Activated T-helper 2 cell treated with anti-CD3 and anti-CD28 coated beads, Interferon-gamma antibody, Interleukin-2, Interleukin-4, amounts not matched to agents 10 μg/mL and 5 μg/mL and 100 μg/mL, durations not matched to agents 14 hours and 24 hours and 36 hours (primary cell): ENCODE measurements at regions not wholly inside any gene's neighbourhood (a gene's known extent, or its start where the extent isn't known, plus 50 kb on each side); places are given as distances from the start of the nearest gene placed in this dataset.

Experiments used
- DNase-seq: peaks from one replicate; pipeline ENCODE4 v3.0.0; 2021; ENCODE audit warnings: low spot score
- H3K27ac Mint-ChIP-seq: one replicate; pipeline ENCODE4 v1.8.0; 2021; ENCODE audit warnings: mixed read lengths
- H3K27me3 Mint-ChIP-seq: one replicate; pipeline ENCODE4 v1.8.0; 2021; ENCODE audit warnings: low read depth, mixed read lengths
- H3K36me3 Mint-ChIP-seq: one replicate; pipeline ENCODE4 v1.8.0; 2021; ENCODE audit warnings: low read depth, mixed read lengths
- H3K4me1 Mint-ChIP-seq: one replicate; pipeline ENCODE4 v1.8.0; 2021; ENCODE audit warnings: low read depth, mixed read lengths
- H3K4me3 Mint-ChIP-seq: one replicate; pipeline ENCODE4 v1.8.0; 2021; ENCODE audit warnings: low read depth, mild to moderate bottlenecking, moderate library complexity, mixed read lengths
- H3K9me3 Mint-ChIP-seq: one replicate; pipeline ENCODE4 v1.8.0; 2021; ENCODE audit warnings: mixed read lengths
- intact Hi-C: fragments of 100-400 bp; cut with micrococcal nuclease; formaldehyde crosslinking; loops from one replicate; pipeline ENCODE4 v1.15.1; 2023

GRCh38 chr18:52054324-52054723, 285.7 kb upstream of the DCC start:
- DNase-seq = no peak
- Mint-ChIP-seq H3K4me3 (no peak overlapping the region), H3K4me1 (no peaks in the 10 kb centered on the region), H3K27me3 (no peaks in the 10 kb centered on the region), H3K36me3 (no peaks in the 10 kb centered on the region), H3K27ac (no peak overlapping the region), H3K9me3 (peaks cover 15% of the 10 kb centered on the region)
- intact Hi-C loops = no loop called here

GRCh38 chr18:52060607-52061304, 279.2 kb upstream of the DCC start:
- Mint-ChIP-seq H3K4me1 (no peaks in the 10 kb centered on the region), H3K27me3 (no peaks in the 10 kb centered on the region), H3K4me3 (no peak overlapping the region), H3K36me3 (no peaks in the 10 kb centered on the region), H3K9me3 (peaks cover 17% of the 10 kb centered on the region), H3K27ac (no peak overlapping the region)
- DNase-seq = no peak
- intact Hi-C loops = no loop called here

GRCh38 chr18:52063923-52064322, 276.1 kb upstream of the DCC start:
- intact Hi-C loops = no loop called here
- DNase-seq = no peak
- H3K36me3 Mint-ChIP-seq = no peaks in the 10 kb centered on the region
- no peaks in the 10 kb centered on the region for H3K27me3 Mint-ChIP-seq
- H3K9me3 Mint-ChIP-seq = peaks cover 27% of the 10 kb centered on the region
- no peak overlapping the region for H3K4me3 Mint-ChIP-seq
- H3K4me1 Mint-ChIP-seq = no peaks in the 10 kb centered on the region
- H3K27ac Mint-ChIP-seq = no peak overlapping the region

- Mint-ChIP-seq H3K4me1 (no peaks in the 10 kb centered on the region), H3K36me3 (no peaks in the 10 kb centered on the region), H3K4me3 (no peak overlapping the region), H3K27ac (no peak overlapping the region), H3K27me3 (no peaks in the 10 kb centered on the region), H3K9me3 (peaks cover 27% of the 10 kb centered on the region)
- no peak for DNase-seq
- intact Hi-C loops = no loop called here
These were observed 270.8 kb upstream of the DCC start for GRCh38 chr18:52069201-52069600.

GRCh38 chr18:52070291-52070756, 269.7 kb upstream of the DCC start:
- no peak overlapping the region for H3K4me3 Mint-ChIP-seq
- no peak for DNase-seq

GRCh38 chr18:52077251-52077983, 262.6 kb upstream of the DCC start:
- peaks cover 4% of the 10 kb centered on the region for H3K9me3 Mint-ChIP-seq
- no peaks in the 10 kb centered on the region for H3K36me3 Mint-ChIP-seq
- DNase-seq = no peak
- no peaks in the 10 kb centered on the region for H3K4me1 Mint-ChIP-seq
- intact Hi-C loops = no loop called here
- no peaks in the 10 kb centered on the region for H3K27me3 Mint-ChIP-seq
- H3K4me3 Mint-ChIP-seq = no peak overlapping the region
- H3K27ac Mint-ChIP-seq = no peak overlapping the region

More at GRCh38 chr18:52070291-52070756, 269.7 kb upstream of the DCC start:
- Mint-ChIP-seq H3K27ac (no peak overlapping the region), H3K36me3 (no peaks in the 10 kb centered on the region), H3K9me3 (peaks cover 25% of the 10 kb centered on the region), H3K27me3 (no peaks in the 10 kb centered on the region), H3K4me1 (no peaks in the 10 kb centered on the region)
- intact Hi-C loops = no loop called here

- H3K9me3 Mint-ChIP-seq = peaks cover 4% of the 10 kb centered on the region
These were observed 257.8 kb upstream of the DCC start for GRCh38 chr18:52082246-52082645.

GRCh38 chr18:52087140-52087539, 252.9 kb upstream of the DCC start:
- Mint-ChIP-seq H3K4me3 (no peak overlapping the region), H3K9me3 (peaks cover 4% of the 10 kb centered on the region), H3K27me3 (no peaks in the 10 kb centered on the region), H3K36me3 (no peaks in the 10 kb centered on the region), H3K27ac (no peak overlapping the region), H3K4me1 (no peaks in the 10 kb centered on the region)
- intact Hi-C loops = no loop called here
- DNase-seq = no peak

More at GRCh38 chr18:52082246-52082645, 257.8 kb upstream of the DCC start:
- Mint-ChIP-seq H3K27me3 (no peaks in the 10 kb centered on the region), H3K4me1 (no peaks in the 10 kb centered on the region), H3K27ac (no peak overlapping the region), H3K36me3 (no peaks in the 10 kb centered on the region), H3K4me3 (no peak overlapping the region)
- intact Hi-C loops = no loop called here
- DNase-seq = no peak

- H3K36me3 Mint-ChIP-seq = no peaks in the 10 kb centered on the region
- H3K4me1 Mint-ChIP-seq = no peaks in the 10 kb centered on the region
- intact Hi-C loops = no loop called here
- no peak for DNase-seq
- H3K4me3 Mint-ChIP-seq = no peak overlapping the region
- no peaks in the 10 kb centered on the region for H3K27me3 Mint-ChIP-seq
- H3K27ac Mint-ChIP-seq = no peak overlapping the region
- no peaks in the 10 kb centered on the region for H3K9me3 Mint-ChIP-seq
These were observed 250.0 kb upstream of the DCC start for GRCh38 chr18:52090005-52090404.

- Mint-ChIP-seq H3K27me3 (no peaks in the 10 kb centered on the region), H3K36me3 (no peaks in the 10 kb centered on the region), H3K9me3 (no peaks in the 10 kb centered on the region), H3K27ac (no peak overlapping the region), H3K4me1 (no peaks in the 10 kb centered on the region), H3K4me3 (no peak overlapping the region)
- no peak for DNase-seq
- intact Hi-C loops = no loop called here
These were observed 246.8 kb upstream of the DCC start for GRCh38 chr18:52093171-52093570.

- no peak for DNase-seq
- peaks cover 9% of the 10 kb centered on the region for H3K9me3 Mint-ChIP-seq
- H3K27ac Mint-ChIP-seq = no peak overlapping the region
- intact Hi-C loops = no loop called here
- no peaks in the 10 kb centered on the region for H3K4me1 Mint-ChIP-seq
- H3K4me3 Mint-ChIP-seq = no peak overlapping the region
- H3K27me3 Mint-ChIP-seq = no peaks in the 10 kb centered on the region
- H3K36me3 Mint-ChIP-seq = no peaks in the 10 kb centered on the region
These were observed 221.3 kb upstream of the DCC start for GRCh38 chr18:52118684-52119083.

- Mint-ChIP-seq H3K36me3 (no peaks in the 10 kb centered on the region), H3K4me1 (no peaks in the 10 kb centered on the region), H3K9me3 (no peaks in the 10 kb centered on the region), H3K27ac (no peak overlapping the region), H3K27me3 (no peaks in the 10 kb centered on the region), H3K4me3 (no peak overlapping the region)
- no peak for DNase-seq
- intact Hi-C loops = no loop called here
These were observed 209.2 kb upstream of the DCC start for GRCh38 chr18:52130624-52131301.

GRCh38 chr18:52131845-52132244, 208.2 kb upstream of the DCC start:
- no peak overlapping the region for H3K27ac Mint-ChIP-seq
- H3K4me1 Mint-ChIP-seq = no peaks in the 10 kb centered on the region
- intact Hi-C loops = no loop called here
- H3K4me3 Mint-ChIP-seq = no peak overlapping the region
- no peak for DNase-seq
- no peaks in the 10 kb centered on the region for H3K27me3 Mint-ChIP-seq
- peaks cover 7% of the 10 kb centered on the region for H3K9me3 Mint-ChIP-seq
- H3K36me3 Mint-ChIP-seq = no peaks in the 10 kb centered on the region
